ENCODE measurements at regions not wholly inside any gene's neighbourhood (a gene's known extent, or its start where the extent isn't known, plus 50 kb on each side); places are given as distances from the start of the nearest gene placed in this dataset.

DNA sequence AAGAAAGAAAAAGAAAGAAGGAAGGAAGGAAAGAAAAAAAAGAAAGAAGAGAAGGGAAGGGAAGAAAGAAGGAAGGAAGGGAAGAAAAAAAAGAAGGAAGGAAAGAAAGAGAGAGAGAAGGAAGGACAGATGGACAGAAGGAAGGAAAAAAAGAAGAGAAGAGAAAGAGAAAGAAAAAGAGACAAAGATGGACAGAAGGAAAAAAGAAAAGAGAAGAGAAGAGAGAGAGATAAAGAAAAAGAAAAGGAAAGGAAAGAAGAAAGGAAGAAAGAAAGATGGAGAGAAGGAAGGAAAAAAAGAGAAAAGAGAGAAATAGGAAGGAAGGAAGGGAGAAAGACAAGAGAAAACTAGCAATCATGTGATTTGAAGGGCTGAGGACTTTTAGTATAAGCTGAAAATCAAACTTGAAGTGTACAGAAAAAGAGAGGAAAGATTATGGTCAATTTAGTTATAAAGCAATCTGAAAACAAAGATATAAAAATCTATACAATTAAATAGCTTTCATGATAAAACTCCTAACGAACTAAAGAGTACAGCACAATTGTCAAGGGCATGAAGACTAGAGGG is 115.3 kb downstream of the LTN1 start:
- Histone ChIP-seq H3K27ac (no peak overlapping the region), H3K4me3 (no peak overlapping the region), H3K27me3 (no peaks in the 10 kb centered on the region), H3K4me1 (peaks cover 4% of the 10 kb centered on the region), H3K36me3 (peaks cover 54% of the 10 kb centered on the region), H3K9me3 (no peaks in the 10 kb centered on the region)
- DNase-seq (ENCODE audit: low spot score in 2 of 2), result no peak
- 97% methylated on average over 1 of the region's 1 CpG for whole genome bisulfite sequencing
- no peak for TF ChIP-seq POLR2A (IDR thresholded peaks at IDR 0.05)
- no peak for TF ChIP-seq POLR2AphosphoS5 (IDR thresholded peaks at IDR 0.05)
- TF ChIP-seq EP300 (IDR thresholded peaks at IDR 0.05), result no peak
- TF ChIP-seq, protein P1, sequence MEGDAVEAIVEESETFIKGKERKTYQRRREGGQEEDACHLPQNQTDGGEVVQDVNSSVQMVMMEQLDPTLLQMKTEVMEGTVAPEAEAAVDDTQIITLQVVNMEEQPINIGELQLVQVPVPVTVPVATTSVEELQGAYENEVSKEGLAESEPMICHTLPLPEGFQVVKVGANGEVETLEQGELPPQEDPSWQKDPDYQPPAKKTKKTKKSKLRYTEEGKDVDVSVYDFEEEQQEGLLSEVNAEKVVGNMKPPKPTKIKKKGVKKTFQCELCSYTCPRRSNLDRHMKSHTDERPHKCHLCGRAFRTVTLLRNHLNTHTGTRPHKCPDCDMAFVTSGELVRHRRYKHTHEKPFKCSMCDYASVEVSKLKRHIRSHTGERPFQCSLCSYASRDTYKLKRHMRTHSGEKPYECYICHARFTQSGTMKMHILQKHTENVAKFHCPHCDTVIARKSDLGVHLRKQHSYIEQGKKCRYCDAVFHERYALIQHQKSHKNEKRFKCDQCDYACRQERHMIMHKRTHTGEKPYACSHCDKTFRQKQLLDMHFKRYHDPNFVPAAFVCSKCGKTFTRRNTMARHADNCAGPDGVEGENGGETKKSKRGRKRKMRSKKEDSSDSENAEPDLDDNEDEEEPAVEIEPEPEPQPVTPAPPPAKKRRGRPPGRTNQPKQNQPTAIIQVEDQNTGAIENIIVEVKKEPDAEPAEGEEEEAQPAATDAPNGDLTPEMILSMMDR (IDR thresholded peaks at IDR 0.05), result no peak

DNA sequence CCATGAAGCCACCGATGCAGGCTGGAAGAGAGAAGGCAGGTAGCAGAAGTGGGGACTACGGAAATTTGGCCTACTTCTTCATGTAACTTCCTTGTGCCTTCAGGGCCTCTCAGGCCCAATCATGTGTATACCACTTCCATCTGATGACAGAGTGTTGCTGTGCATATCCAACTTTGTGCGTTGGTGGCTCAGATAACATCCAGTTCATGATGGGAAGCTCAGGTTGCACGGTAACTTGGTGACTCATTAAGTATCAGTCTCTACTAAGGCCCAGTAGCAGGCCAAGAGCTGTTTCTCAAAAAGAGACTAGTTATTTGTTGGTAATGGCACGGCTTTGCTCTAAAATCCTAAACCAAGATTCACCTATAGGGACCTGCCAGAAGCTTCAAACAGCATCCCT is 117.6 kb downstream of the LTN1 start:
- peaks cover 4% of the 10 kb centered on the region for H3K4me1 ChIP-seq
- DNase-seq (ENCODE audit: low spot score in 2 of 2), result no peak
- TF ChIP-seq EP300 (IDR thresholded peaks at IDR 0.05), result no peak
- TF ChIP-seq POLR2A (IDR thresholded peaks at IDR 0.05), result no peak
- TF ChIP-seq, protein P1 (IDR thresholded peaks at IDR 0.05), result no peak
- no peak for TF ChIP-seq POLR2AphosphoS5 (IDR thresholded peaks at IDR 0.05)
- WGBS, result 50% methylated on average over 5 of the region's 5 CpGs
- no peak overlapping the region for H3K27ac ChIP-seq
- H3K36me3 ChIP-seq, result peaks cover 50% of the 10 kb centered on the region
- no peaks in the 10 kb centered on the region for H3K27me3 ChIP-seq
- H3K9me3 ChIP-seq, result no peaks in the 10 kb centered on the region
- H3K4me3 ChIP-seq, result no peak overlapping the region

DNA sequence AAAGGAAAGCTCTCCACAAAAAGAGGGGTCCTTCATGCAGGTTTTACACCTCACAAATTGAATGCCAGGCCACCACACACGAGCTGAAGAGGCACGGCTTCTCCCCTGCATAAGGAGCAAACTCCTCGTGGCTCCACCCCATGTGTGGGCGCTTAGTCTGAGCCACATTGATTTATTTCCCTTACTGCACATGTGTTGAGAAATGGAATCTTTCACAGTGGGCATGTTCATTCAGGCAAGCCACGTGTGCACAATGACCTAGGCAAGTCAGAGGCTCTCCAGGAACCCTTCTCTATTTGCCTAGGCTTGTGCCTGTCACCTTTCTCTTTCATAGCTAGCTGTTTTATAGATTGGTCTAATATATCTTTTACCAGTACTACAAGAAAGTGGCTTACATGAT is 120.5 kb downstream of the LTN1 start:
- Histone ChIP-seq H3K36me3 (peaks cover 42% of the 10 kb centered on the region), H3K4me1 (peaks cover 4% of the 10 kb centered on the region), H3K9me3 (no peaks in the 10 kb centered on the region), H3K27me3 (no peaks in the 10 kb centered on the region), H3K27ac (peak overlapping the region; percentile 34), H3K4me3 (no peak overlapping the region)
- 57% methylated on average over 5 of the region's 5 CpGs for WGBS
- TF ChIP-seq POLR2AphosphoS5 (IDR thresholded peaks at IDR 0.05) (no peak), POLR2A (IDR thresholded peaks at IDR 0.05) (no peak), EP300 (IDR thresholded peaks at IDR 0.05) (no peak)
- TF ChIP-seq, protein P1 (IDR thresholded peaks at IDR 0.05), result no peak
- DNase-seq (ENCODE audit: low spot score in 2 of 2), result no peak

DNA sequence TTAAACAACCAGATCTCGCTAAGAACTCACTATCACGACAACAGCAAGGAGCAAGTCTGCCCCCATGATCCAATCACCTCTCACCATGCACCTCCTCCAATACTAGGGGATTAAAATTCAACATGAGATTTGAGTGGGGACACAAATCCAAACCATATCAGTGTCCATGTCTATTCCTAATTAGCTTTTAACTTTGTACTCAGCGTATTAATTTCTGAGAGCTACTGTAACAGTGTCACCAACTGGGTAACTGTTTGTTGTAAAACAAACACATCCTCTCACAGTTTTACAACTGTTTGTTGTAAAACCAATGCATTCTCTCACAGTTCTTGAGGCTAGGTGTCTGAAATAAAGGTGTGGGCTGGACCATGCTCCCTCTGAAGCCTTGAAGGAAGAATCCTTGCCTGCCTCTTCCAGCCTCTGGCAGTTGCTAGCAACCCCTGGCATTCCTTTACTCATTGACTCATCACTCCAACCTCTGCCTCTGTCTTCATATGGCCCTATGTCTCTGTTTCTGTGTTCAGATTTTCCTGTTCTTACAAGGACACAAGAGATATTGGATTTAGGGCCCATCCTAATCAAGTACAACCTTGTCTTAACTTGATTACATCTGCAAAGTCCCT is 121.2 kb downstream of the LTN1 start:
- H3K9me3 ChIP-seq, result no peaks in the 10 kb centered on the region
- no peak overlapping the region for H3K4me3 ChIP-seq
- H3K27me3 ChIP-seq, result no peaks in the 10 kb centered on the region
- peaks cover 4% of the 10 kb centered on the region for H3K4me1 ChIP-seq
- DNase-seq (ENCODE audit: low spot score in 2 of 2), result no peak
- 91% methylated on average over 3 of the region's 3 CpGs for WGBS
- TF ChIP-seq EP300 (IDR thresholded peaks at IDR 0.05) (no peak), POLR2AphosphoS5 (IDR thresholded peaks at IDR 0.05) (no peak), POLR2A (IDR thresholded peaks at IDR 0.05) (no peak)
- TF ChIP-seq, protein P1 (IDR thresholded peaks at IDR 0.05), result no peak
- peaks cover 40% of the 10 kb centered on the region for H3K36me3 ChIP-seq
- peak overlapping the region; percentile 34 for H3K27ac ChIP-seq

DNA sequence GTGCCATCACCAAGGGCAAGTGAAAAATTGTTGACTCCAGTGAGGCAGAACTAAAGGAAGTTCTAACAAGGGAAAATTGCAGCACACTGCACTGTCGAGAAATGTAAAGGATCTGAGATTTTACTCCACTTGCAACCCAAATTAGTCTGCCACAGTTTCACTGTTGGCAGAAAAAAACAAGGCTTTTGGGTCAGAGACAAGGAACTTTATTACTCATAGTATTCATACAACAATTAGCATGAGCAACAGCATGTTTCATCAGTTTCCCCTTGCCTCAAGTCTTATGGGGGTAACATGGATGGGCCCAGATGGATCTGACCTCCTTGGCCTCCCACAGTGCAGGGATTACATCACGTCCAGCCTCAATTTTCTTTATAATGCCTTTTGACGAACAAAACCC is 125.3 kb downstream of the LTN1 start:
- 81% methylated on average over 3 of the region's 3 CpGs for WGBS
- Histone ChIP-seq H3K36me3 (peaks cover 13% of the 10 kb centered on the region), H3K27me3 (no peaks in the 10 kb centered on the region), H3K4me3 (no peak overlapping the region), H3K27ac (no peak overlapping the region), H3K9me3 (no peaks in the 10 kb centered on the region), H3K4me1 (no peaks in the 10 kb centered on the region)
- no peak for DNase-seq (ENCODE audit: low spot score in 2 of 2)
- no peak for TF ChIP-seq POLR2AphosphoS5 (IDR thresholded peaks at IDR 0.05)
- TF ChIP-seq EP300 (IDR thresholded peaks at IDR 0.05), result no peak
- TF ChIP-seq POLR2A (IDR thresholded peaks at IDR 0.05), result no peak

Data from suprapubic skin (tissue), 4 donors.